ENCODE measurements at regions not wholly inside any gene's neighbourhood (a gene's known extent, or its start where the extent isn't known, plus 50 kb on each side); places are given as distances from the start of the nearest gene placed in this dataset.

DNA sequence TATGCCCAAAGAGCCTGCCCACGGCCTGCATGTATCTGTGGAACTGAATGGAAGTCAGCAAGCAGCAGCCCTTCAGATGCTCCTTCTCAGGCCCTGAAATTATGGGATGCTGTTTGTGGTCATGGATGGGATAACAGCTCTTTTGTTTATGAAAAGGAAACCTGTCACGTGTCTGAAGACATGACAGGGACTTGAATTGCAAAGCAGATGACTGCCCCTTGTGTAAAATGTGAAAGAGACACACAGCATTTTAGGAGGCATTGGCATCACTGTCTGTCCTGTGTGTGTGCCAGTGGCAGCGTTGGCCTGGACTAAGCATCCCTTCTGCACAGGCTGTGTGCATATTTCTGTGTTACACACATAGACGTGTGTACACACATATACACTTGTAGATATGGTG is 192.1 kb downstream of the VRK1 start:
- DNase-seq (ENCODE audit: low read depth), result no peak
- TF ChIP-seq, protein P1, sequence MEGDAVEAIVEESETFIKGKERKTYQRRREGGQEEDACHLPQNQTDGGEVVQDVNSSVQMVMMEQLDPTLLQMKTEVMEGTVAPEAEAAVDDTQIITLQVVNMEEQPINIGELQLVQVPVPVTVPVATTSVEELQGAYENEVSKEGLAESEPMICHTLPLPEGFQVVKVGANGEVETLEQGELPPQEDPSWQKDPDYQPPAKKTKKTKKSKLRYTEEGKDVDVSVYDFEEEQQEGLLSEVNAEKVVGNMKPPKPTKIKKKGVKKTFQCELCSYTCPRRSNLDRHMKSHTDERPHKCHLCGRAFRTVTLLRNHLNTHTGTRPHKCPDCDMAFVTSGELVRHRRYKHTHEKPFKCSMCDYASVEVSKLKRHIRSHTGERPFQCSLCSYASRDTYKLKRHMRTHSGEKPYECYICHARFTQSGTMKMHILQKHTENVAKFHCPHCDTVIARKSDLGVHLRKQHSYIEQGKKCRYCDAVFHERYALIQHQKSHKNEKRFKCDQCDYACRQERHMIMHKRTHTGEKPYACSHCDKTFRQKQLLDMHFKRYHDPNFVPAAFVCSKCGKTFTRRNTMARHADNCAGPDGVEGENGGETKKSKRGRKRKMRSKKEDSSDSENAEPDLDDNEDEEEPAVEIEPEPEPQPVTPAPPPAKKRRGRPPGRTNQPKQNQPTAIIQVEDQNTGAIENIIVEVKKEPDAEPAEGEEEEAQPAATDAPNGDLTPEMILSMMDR (conservative IDR thresholded peaks at IDR 0.05; ENCODE audit: low read depth, low read length), result no peak
- H3K4me3 ChIP-seq (ENCODE audit: low read depth, low read length), result no peak overlapping the region

DNA sequence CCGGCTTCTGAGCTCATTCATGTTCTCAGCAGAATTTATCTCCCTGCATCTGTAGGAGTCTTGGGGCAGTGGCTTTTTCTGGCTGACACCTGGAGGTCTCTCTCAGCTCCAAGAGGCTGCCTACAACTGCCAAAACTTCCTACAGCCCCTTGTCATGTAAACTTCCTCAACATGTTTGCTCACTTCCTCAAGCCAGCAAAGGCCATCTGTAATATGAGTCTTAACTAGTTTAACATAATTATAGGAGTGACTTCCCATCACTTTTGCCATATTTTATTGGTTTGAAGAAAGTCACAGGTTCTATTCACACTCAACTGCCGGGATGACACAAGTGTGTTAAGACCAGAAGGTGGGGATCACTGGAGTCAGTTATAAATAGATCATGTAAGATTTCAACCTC is 194.0 kb downstream of the VRK1 start:
- TF ChIP-seq, protein P1 (conservative IDR thresholded peaks at IDR 0.05; ENCODE audit: low read depth, low read length), result no peak
- no peak overlapping the region for H3K4me3 ChIP-seq (ENCODE audit: low read depth, low read length)
- DNase-seq (ENCODE audit: low read depth), result no peak

DNA sequence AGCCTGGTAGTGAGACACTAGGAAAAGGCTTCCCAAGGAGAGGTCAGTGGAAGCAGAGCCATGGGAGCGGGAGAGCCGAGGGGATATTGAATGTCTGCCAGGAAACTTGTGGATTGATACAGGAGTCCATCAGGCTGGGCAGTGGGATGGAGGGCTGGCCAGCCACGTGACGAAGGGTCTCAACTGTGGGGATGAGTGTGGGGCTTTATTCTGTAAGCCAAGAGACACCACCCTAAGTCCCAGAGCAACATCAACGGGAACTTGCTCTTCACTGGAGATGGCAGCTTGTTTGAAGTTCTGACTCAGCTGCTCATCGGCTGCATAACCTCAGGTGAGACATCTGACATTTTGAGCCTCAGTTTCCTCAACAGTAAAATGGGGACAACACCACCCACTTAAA is 197.8 kb downstream of the VRK1 start:
- H3K4me3 ChIP-seq (ENCODE audit: low read depth, low read length), result no peak overlapping the region
- TF ChIP-seq, protein P1 (conservative IDR thresholded peaks at IDR 0.05; ENCODE audit: low read depth, low read length), result no peak
- DNase-seq (ENCODE audit: low read depth), result no peak

DNA sequence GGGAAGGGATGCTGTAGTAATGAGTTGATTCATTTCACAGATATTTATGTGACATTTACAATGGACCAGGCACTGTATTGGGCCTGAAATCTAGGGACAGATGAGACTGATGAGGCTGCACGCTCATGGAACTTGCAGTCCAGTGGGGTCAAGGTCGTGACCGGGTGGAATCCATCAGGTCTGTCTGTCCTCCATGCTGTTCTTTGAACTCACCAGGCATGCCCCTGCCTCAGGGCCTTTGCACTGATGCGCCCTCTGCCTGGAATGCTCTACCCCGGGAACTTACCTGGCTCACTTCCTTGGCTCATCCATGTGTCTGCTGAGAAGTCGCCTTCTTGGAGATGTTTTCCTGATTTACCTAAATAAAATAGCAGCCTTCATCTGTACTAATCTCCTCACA is 200.1 kb downstream of the VRK1 start:
- no peak overlapping the region for H3K4me3 ChIP-seq (ENCODE audit: low read depth, low read length)
- no peak for DNase-seq (ENCODE audit: low read depth)
- TF ChIP-seq, protein P1 (conservative IDR thresholded peaks at IDR 0.05; ENCODE audit: low read depth, low read length), result no peak

DNA sequence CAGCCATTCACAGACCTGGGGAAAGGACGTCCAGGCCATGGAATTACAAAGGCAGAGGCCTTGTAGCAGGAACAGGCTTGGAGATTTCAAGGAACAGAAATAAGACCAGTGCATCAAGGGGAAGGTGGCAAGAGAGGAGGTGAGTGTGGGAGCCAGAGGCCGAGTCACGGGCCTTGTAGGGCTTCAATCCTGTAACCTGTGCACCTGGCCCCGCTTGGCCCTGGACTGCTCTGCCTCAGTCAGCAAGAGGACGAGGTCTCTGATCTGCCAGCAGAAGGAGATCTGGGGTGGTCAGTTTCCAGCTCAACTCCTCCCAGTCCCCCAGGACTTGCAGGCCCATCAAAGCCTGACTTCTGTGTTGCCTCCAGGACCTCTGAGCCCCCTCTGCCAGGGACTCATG is 200.8 kb downstream of the VRK1 start:
- H3K4me3 ChIP-seq (ENCODE audit: low read depth, low read length), result no peak overlapping the region
- DNase-seq (ENCODE audit: low read depth), result no peak
- TF ChIP-seq, protein P1 (conservative IDR thresholded peaks at IDR 0.05; ENCODE audit: low read depth, low read length), result no peak

DNA sequence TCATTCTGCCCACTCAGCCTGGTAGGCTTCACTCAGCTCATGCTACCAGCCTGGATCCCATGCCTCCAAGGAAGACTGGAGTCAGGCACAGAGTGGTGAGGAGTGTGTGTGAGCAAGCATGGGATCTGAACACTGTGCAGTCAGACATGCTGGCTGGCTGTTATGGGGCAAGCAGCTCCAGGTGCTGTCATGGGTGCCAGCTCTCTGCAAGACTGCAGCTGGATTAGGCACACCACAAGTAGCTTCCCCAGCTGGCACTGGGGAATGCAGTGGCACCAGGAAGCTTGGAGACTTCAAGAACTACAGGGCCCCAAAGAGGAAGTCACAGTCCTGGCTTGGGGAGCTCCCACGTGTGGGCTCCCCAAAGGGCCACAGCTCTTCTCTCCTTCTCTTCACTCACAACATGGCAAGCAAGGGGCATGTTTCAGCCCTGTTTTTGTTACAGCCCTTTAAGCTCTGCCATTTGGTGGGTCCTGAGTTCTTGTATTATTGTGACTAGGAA is 202.5 kb downstream of the VRK1 start:
- no peak overlapping the region for H3K4me3 ChIP-seq (ENCODE audit: low read depth, low read length)
- TF ChIP-seq, protein P1 (conservative IDR thresholded peaks at IDR 0.05; ENCODE audit: low read depth, low read length), result no peak
- DNase-seq (ENCODE audit: low read depth), result no peak

DNA sequence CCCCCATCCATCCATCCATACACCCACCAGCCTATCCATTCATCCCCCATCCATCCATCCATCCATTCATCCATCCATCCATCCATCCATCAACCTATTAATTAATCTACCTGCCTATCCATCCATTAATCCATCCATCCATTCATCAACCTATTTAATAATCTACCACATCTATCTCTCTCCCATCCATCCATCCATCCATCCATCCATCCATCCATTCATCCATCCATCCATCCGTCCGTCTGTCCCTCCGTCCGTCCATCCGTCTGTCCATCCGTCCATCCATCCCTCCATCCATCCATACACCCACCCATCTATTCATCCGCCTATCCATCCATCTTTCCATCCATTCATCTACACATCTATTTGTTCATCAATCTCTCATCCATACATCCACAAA is 205.3 kb downstream of the VRK1 start:
- DNase-seq (ENCODE audit: low read depth), result no peak
- TF ChIP-seq, protein P1 (conservative IDR thresholded peaks at IDR 0.05; ENCODE audit: low read depth, low read length), result no peak
- no peak overlapping the region for H3K4me3 ChIP-seq (ENCODE audit: low read depth, low read length)

All from choroid plexus epithelial cell (primary cell).